Gastroesophageal sphincter (tissue), 4 donors: ENCODE measurements at regions not wholly inside any gene's neighbourhood (a gene's known extent, or its start where the extent isn't known, plus 50 kb on each side); places are given as distances from the start of the nearest gene placed in this dataset.

Source experiments
- ATAC-seq: fragments of 150-250 bp; one replicate; pipeline ENCODE4 v1.9.1; 2016; ENCODE audit warnings: mild to moderate bottlenecking, moderate library complexity
- H3K27ac ChIP-seq, 4 donors: fragments of 200-600 bp; sonication (generic) in 3 of 4; 1 replicate in 3 of 4; 2 replicates in 1 of 4; pipeline ENCODE4 v1.5.1; 2016 to 2019
- H3K27me3 ChIP-seq: fragments of 200-600 bp; sonication (generic); one replicate; pipeline ENCODE4 v1.5.1; 2019
- H3K36me3 ChIP-seq, 2 donors: fragments of 200-600 bp; sonication (generic); one replicate each; pipeline ENCODE4 v1.5.1; 2019; ENCODE audit warnings: control low read depth in 1 of 2
- H3K4me1 ChIP-seq, 3 donors: fragments of 200-600 bp; sonication (generic); 1 replicate in 2 of 3; 2 replicates in 1 of 3; pipeline ENCODE4 v1.5.1; 2016 to 2019; ENCODE audit warnings: control low read depth in 2 of 3
- H3K4me3 ChIP-seq, 2 donors: fragments of 200-600 bp; sonication (generic); one replicate each; pipeline ENCODE4 v1.5.1; 2019; ENCODE audit warnings: mild to moderate bottlenecking in 1 of 2, moderate library complexity in 1 of 2
- H3K9me3 ChIP-seq, 3 donors: fragments of 200-600 bp; sonication (generic); one replicate each; pipeline ENCODE4 v1.5.1; 2017 to 2019; ENCODE audit warnings: control low read depth in 2 of 3
- CTCF ChIP-seq, 4 experiments: fragments of 200-600 bp in 2 of 4; fragments of 450-650 bp in 2 of 4; sonication (generic) in 1 of 4; IDR thresholded peaks; one replicate each; pipeline ENCODE4 v1.5.1; 2017 to 2019; ENCODE audit warnings: antibody characterized with exemption in 4 of 4, mild to moderate bottlenecking in 2 of 4, moderate library complexity in 2 of 4
- EP300 ChIP-seq: sonication (generic); formaldehyde crosslinking; IDR thresholded peaks from one replicate; pipeline ENCODE4 v1.6.1; 2017; ENCODE audit warnings: antibody characterized with exemption, mild to moderate bottlenecking
- POLR2A ChIP-seq, 2 donors: fragments of 450-650 bp; IDR thresholded peaks; one replicate each; pipeline ENCODE4 v1.6.1; 2017; ENCODE audit warnings: antibody characterized with exemption in 2 of 2, mild to moderate bottlenecking in 2 of 2, moderate library complexity in 1 of 2
- POLR2AphosphoS5 ChIP-seq: sonication (generic); formaldehyde crosslinking; IDR thresholded peaks from one replicate; pipeline ENCODE4 v1.6.1; 2017; ENCODE audit warnings: antibody characterized with exemption
- WGBS, 2 donors: methylation state at CpG; one replicate each; pipeline ENCODE4 v1.1.5; 2018; ENCODE audit warnings: low coverage in 1 of 2; 5-methylcytosine and 5-hydroxymethylcytosine counted together

- Histone ChIP-seq H3K27ac (no peak overlapping the region), H3K36me3 (no peaks in the 10 kb centered on the region), H3K27me3 (peaks cover 12% of the 10 kb centered on the region), H3K4me1 (no peaks in the 10 kb centered on the region), H3K4me3 (no peak overlapping the region), H3K9me3 (no peaks in the 10 kb centered on the region)
- WGBS, 2 donors, result 75 to 83% methylated on average over 3 of the region's 3 CpGs
- TF ChIP-seq EP300 (no peak), POLR2AphosphoS5 (no peak), POLR2A (IDR thresholded peaks at IDR 0.05) (no peak), CTCF (IDR thresholded peaks at IDR 0.05) (no peak)
- ATAC-seq, result no peak
These were observed 177.7 kb upstream of the PRSS1 start for GRCh38 chr7:142571581-142571980.

- no peak for ATAC-seq
- H3K9me3 ChIP-seq, result no peaks in the 10 kb centered on the region
- no peaks in the 10 kb centered on the region for H3K4me1 ChIP-seq
- H3K4me3 ChIP-seq, result no peak overlapping the region
- peaks cover 12% of the 10 kb centered on the region for H3K27me3 ChIP-seq
- no peak overlapping the region for H3K27ac ChIP-seq
- TF ChIP-seq POLR2A (IDR thresholded peaks at IDR 0.05) (no peak), POLR2AphosphoS5 (no peak), EP300 (no peak), CTCF (IDR thresholded peaks at IDR 0.05) (no peak)
- no peaks in the 10 kb centered on the region for H3K36me3 ChIP-seq
- WGBS, 2 donors, result 80% methylated on average over 1 of the region's 1 CpG; no CpG with 5 or more reads in 1 of the 2 donors
These were observed 179.4 kb upstream of the PRSS1 start for GRCh38 chr7:142569851-142570250.

GRCh38 chr7:142568435-142569097 lies 180.7 kb upstream of the PRSS1 start:
- Histone ChIP-seq H3K27me3 (peaks cover 12% of the 10 kb centered on the region), H3K4me3 (no peak overlapping the region), H3K9me3 (no peaks in the 10 kb centered on the region), H3K27ac (no peak overlapping the region), H3K36me3 (no peaks in the 10 kb centered on the region), H3K4me1 (no peaks in the 10 kb centered on the region)
- WGBS, 2 donors, result 57 to 59% methylated on average over 5 of the region's 5 CpGs
- ATAC-seq, result no peak
- no peak for TF ChIP-seq EP300
- TF ChIP-seq POLR2AphosphoS5, result no peak
- TF ChIP-seq CTCF (IDR thresholded peaks at IDR 0.05), result no peak
- TF ChIP-seq POLR2A (IDR thresholded peaks at IDR 0.05), result no peak

GRCh38 chr7:142567201-142568075 lies 181.8 kb upstream of the PRSS1 start:
- Histone ChIP-seq H3K4me3 (no peak overlapping the region), H3K36me3 (no peaks in the 10 kb centered on the region), H3K4me1 (no peaks in the 10 kb centered on the region), H3K27ac (no peak overlapping the region), H3K27me3 (peaks cover 14% of the 10 kb centered on the region), H3K9me3 (no peaks in the 10 kb centered on the region)
- ATAC-seq, result no peak
- TF ChIP-seq CTCF (IDR thresholded peaks at IDR 0.05), result no peak
- TF ChIP-seq EP300, result no peak
- no peak for TF ChIP-seq POLR2A (IDR thresholded peaks at IDR 0.05)
- TF ChIP-seq POLR2AphosphoS5, result no peak
- WGBS, 2 donors, result 41 to 66% methylated on average over 6 to 8 of the region's 22 CpGs
